ENCODE measurements at regions not wholly inside any gene's neighbourhood (a gene's known extent, or its start where the extent isn't known, plus 50 kb on each side); places are given as distances from the start of the nearest gene placed in this dataset.
A peak's percentile ranks its signal among the peaks of the same experiment; 100 is the strongest.

DNA sequence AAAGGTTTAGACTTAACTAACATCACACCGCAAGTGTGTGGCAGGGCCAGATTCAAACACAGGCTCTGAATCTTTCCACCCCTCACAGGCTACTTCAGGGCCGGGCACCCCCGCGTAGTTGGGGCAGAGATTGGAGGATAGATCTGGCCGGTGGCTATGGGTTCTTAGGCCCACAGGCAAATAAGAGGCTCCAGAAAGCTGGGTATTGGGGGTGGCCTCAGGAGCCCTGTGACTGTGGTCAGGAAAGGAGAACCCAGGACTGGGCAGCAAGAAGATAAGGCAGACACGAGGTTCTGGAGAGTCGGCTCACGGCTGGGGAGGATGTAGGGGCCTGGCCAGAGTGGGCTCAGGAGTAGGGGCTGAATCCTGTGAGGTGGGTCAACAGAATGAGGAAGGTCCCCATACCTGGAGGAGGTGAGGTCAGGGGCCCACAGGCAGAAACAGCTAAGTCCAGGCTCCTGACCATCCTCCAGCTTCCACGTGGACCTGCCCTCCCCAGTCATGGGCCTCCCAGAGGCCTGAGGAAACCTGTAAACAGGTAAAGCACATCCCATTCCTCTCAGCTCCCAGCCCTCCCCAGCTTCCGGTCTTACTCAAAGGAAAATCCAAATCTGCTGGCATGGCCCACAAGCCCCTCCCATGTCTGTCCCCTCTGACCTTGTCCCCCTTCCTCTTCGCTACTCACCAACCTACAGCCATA lies 306.2 kb downstream of the MATN1 start:
- DNase-seq, result no peak

- DNase-seq, result no peak
Observed at GRCh38 chr1:30416221-30416820, 307.1 kb downstream of the MATN1 start.

DNA sequence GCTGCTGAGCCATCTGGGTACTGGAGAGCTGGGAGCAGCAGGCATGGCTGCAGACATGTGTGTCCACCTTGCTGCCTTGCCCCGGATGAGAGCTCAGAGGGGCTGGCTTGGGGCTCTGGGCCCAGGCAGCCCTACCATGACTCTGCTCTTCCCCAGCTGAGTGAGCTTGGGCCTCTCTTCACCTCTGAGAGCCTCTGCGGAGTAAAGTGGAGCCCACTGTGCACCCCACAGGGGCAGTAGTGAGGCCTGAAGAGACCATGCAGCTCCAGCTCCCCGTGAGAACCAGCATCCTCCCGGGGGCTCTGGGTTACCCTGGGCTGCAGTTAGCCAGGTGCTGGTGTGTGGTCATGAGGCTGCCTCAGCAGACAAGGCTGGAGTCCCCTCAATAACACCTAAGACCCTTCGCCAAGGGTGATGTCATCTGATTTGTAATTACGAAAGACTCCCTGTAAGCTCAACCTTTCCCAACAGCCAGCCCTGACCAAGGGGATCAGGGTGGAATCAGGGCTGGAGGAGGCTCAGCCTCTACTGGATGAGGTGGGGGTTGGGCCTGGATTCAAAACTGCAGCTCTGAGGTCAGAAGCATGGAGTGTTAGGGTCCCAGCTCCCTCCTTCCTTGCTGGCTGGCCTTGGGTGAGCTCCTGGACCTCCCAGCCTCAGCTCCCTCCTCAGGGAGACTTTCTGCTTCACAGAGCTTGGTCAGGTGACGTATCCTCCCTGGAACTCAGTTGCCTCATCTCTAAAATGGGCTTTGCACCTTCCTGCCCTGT lies 308.0 kb downstream of the MATN1 start:
- DNase-seq, result no peak

GRCh38 chr1:30414851-30415165 lies 308.6 kb downstream of the MATN1 start:
- no peak for DNase-seq

- no peak for DNase-seq
Observed at GRCh38 chr1:30414086-30414850, 309.1 kb downstream of the MATN1 start.

DNA sequence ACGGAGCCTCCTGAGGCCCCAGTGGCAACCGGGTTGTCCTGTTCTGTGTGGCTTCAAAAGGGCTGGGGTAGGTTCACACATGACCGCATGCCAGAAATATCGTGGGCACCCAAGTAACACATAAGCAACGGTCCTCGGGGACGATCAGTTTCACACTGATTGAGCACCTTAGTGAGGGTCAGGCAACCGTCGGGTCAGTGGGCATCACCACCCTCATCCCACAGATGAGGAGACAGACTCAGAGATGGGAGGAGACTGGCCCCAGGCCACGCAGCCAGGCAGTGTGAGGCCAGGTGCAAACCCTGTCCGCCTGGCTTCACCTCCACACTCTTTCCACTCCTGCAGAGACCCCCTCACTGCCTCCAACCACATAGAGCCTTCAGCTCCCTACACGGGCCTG lies 309.8 kb downstream of the MATN1 start:
- DNase-seq, result no peak

DNA sequence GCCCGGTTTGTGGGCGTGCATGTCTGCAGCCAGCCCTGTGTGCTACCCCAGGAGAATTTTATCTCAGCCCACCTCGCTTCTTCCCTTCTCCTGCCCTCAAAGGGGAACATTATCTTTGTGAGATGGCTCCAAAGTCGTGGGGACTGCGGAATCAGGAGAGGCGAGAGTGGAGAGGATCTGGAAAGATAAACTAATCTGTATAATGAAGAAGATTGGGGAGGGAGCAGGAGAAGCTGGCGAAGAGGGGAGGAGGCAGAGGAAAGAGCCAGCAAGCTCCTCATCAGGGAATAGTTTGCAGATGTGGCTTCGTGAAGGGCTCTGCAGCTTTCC lies 310.3 kb downstream of the MATN1 start:
- DNase-seq, result no peak

- DNase-seq, result no peak
Observed at GRCh38 chr1:30412241-30413110, 310.9 kb downstream of the MATN1 start.

DNA sequence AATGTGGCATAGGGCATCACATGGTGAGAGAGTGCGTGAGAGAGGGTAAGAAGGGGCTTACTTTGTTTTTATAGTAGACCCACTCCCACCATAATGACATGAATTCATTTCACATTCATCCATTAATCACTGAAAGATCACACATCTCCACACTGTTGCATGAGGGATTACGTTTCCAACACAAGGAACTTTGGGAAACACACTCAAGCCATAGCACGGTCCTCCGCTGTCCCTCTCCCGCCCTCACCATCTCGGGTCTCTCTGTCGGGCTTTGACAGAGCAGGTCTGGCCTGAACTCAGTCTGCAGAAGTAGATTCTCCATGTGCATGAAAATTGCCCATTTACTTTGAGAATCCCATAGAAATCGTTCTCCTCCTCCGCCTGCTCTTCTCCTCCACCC lies 312.2 kb downstream of the MATN1 start:
- DNase-seq, result no peak

DNA sequence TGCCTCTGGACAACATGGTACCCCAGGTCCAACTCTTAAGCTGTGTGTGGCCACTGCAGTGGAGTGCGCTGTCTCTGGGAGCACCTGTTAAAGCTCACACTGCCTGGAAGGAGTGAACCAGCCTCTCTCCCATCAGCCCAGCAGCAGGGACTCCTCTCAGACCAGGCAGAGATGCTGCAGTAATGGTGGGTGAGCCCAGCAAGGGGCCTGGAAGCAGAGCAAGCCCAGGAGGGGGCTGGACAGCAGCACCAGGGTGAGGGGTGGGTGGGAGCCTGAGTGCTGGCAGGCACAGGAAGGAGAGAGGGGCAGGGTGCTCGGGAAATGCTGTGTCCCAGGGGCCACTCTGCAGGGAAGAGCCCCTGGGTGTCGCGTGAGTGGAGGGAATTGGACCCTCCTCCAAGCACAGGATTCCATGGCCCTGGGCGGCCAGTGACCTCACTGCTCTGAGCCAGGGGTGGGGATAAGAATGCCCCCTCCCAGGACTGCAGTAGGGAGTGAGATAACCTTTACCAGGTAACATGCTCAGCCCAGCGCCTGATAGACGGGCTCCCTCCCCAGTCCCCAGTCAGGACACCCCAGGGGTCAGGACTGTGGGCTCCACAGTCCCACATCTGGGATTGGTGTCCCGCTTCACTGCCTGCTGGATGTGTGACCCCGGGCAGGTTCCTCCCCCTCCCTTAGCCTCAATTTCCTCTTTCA lies 313.1 kb downstream of the MATN1 start:
- no peak for DNase-seq

- DNase-seq, result no peak
Observed at GRCh38 chr1:30409476-30410152, 313.8 kb downstream of the MATN1 start.

GRCh38 chr1:30407865-30408580 lies 315.4 kb downstream of the MATN1 start:
- peak; percentile 40 for DNase-seq

GRCh38 chr1:30406996-30407864 lies 316.2 kb downstream of the MATN1 start:
- no peak for DNase-seq

DNA sequence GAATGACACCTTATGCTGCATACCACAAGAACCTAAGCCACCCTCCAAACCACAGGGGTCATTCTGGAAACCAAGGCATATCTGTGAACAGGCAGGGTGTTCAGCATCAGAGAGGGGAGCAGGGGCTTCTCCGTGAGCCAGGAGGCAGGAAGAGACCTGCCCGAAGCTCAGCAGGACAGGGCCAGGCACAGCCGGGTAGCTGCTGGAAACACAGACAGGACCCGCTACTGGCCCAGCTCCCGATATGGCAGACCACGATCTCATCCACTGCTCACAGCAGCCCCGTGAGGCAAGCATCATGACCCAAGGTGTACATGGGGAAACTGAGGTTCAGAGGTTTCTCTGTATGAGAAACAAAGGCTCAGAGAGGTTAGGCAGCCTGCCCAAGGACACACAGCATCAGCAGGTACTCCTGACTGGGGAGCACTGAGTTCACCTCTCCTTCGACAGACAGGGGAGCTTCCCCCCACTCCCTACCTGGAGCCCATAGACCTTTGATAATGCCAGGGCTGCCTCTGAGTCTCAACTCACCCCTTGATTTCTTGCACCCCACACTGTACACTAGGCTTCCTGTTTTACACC lies 317.7 kb downstream of the MATN1 start:
- DNase-seq, result no peak

DNA sequence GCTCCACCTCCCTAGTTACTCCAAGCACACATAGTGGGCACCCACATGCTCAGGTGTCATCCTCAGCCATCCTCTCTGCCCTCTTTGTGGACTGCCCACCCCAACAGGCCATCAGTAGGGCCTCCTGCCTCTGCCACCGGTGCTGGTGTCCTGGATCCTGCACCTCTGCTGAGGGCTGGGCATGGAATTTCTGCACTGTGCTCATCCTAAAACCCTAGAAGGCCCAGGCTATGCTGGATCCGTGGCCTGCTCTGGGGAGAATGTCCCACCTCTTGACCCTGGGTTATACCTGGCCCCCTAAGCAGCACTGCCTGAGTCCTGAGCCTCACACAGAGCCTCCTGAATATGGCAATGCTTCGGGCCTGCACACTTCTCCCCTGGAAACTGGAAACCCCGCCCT lies 318.3 kb downstream of the MATN1 start:
- no peak for DNase-seq

DNA sequence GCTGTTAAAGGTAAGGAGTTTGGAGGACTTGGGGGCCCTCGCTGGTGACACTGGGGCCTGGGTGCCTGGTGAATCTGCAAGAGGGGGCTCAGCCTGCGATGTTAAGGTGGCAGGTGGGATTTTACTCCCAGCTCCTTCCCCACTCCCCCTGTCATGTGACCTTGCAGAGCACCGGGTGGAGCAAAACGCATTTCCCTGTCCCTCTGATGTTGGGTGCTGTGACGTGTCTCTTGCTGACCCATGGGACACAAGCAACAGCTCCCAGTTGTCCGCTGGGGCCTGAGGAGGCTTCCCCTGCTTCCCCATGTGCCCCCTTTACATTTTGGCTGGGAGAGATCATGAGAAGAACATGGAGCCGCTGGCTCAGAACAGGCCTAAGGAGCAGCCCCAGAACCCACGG lies 319.0 kb downstream of the MATN1 start:
- DNase-seq, result no peak

GRCh38 chr1:30403726-30404125 lies 319.7 kb downstream of the MATN1 start:
- DNase-seq, result no peak

- DNase-seq, result no peak
Observed at GRCh38 chr1:30403061-30403645, 320.2 kb downstream of the MATN1 start.

- DNase-seq, result no peak
Observed at GRCh38 chr1:30402031-30402430, 321.4 kb downstream of the MATN1 start.

All from fibroblast of skin of right quadriceps (primary cell).